HG03575 (cell line): ENCODE measurements at regions not wholly inside any gene's neighbourhood (a gene's known extent, or its start where the extent isn't known, plus 50 kb on each side); places are given as distances from the start of the nearest gene placed in this dataset.

Experiments
- ATAC-seq: cut with Tn5 transposase; IDR thresholded peaks from one replicate; pipeline ENCODE4 v1.9.1; 2021; ENCODE audit not compliant: unreplicated experiment, insufficient number of reproducible peaks, low FRiP score; ENCODE audit errors: extremely low read depth

DNA sequence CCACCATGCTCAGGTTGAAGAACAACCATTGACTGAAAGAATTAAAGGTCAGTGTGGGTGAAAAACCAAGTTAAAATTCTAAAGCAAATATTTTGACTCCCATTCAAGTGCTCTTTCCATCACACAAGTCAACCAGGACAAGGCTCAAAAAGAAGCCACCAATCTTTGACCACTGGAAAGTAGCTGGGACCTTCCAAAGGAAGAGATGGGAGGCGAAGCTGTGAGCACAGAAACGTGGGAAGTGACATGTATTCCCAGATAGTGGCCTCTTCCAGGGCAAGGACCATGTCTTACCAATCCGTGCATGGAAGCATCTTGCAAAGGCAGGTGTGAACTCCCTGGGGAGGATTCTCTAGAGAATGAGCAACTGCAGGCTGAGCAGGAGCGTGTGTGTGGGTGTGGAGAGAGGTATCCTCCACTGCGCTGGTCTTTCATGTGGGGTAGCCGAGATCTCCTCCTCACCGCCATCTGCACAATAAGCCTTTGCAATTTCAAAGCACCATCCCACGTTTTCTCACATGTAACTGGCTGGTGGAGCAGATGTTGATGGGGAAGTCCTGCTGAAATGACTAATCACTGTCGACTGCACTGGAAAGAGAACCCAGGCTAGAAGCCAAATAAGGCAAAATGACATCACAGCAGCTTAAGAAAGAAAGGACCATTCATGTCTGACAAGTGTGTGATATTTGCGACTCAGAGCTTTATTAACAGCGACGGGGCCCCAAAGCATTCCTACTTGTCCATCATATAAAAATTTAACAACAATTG, 189.4 kb upstream of the RREB1 start:
- ATAC-seq = peak; percentile 82

DNA sequence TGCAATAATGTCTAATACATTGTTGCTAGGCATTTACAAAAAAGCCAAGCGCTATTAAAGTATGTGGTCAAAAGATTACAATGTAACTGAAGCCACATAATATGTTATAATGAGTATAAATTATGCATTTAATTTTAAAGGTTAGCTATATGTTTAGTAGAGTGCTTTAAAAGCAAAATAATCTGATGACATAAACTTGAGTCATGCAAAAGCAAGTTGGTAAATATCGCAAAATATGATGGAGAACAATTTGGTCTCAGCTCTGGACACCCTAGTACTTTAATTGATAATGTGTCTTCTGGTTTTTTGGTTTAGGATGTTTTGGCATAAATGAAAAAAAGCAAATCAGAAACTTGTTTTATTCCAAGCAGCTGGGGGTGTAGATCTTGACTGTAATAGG, 188.6 kb upstream of the RREB1 start:
- ATAC-seq = no peak

DNA sequence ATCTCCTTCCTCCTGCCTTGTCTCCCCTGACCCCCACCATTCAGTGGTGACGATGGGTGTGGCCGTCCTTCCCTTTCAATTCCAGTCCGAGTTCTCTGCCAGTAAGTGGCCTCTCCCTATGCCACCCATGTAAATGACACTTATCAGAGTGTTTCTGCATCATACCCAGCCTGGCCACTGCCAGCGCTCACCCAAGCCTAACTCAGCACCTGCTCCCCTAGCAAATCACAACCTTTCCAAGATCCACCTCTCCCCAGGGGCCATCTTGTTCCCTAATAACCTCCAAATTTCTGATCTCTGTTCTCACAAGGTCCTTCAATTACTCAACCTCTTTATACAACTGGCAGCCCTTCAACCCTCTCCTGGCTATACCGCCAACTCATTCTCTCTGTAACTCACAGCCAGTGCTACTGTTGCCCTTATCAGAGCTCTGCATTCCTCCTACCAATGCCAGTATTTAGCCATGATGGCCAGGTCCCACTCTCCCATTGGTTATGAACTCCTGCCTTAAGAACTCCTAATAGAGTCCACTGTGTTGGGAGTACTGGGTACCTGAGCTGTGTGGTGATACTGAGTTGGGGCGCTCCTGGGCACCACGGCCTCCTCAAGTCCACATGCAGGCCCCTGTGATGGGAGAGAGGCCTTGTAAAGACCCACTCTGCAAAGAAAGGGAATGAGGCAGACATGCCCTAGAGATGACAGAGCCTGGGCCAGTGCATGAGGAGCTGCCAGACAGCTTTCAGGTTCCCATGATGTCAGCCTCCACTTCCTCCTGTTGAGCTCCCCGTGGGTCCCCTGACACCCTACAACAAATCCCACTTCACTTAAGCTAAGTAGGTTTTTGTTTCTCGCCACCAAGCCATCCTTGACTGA, 187.4 kb upstream of the RREB1 start:
- ATAC-seq = no peak

DNA sequence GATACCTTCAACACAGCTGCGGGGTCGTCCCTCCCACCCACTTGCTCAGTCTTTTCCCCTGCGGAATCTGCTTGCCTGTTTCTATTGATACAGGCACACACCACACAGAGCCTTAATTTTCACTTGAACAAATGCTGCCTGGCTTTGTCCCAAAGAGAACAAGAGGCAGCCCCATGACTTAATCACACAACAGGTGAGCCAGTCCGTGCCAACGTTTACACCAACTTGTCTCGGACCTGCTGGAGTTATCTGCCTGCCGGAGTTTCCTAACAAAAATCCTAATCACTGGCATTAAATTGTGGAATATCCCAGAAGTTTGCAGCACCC, 186.8 kb upstream of the RREB1 start:
- ATAC-seq = no peak

DNA sequence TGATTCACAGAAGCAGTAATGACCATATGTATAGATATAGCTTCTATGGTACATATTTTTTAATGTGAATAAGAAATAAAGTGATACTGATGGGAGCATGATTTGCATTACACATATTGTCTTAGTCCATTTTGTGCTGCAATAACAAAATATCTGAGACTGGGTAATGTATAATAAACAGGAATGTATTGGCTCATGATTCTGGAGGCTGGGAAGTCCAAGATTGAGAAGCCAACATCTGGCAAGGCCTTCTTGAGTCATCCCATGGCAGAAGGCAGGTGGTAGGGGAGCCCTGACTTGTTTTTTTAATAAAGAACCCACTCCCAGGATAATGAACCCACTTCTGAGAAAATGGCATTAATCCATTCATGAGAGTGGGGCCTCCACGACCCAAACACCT, 185.6 kb upstream of the RREB1 start:
- ATAC-seq = no peak

DNA sequence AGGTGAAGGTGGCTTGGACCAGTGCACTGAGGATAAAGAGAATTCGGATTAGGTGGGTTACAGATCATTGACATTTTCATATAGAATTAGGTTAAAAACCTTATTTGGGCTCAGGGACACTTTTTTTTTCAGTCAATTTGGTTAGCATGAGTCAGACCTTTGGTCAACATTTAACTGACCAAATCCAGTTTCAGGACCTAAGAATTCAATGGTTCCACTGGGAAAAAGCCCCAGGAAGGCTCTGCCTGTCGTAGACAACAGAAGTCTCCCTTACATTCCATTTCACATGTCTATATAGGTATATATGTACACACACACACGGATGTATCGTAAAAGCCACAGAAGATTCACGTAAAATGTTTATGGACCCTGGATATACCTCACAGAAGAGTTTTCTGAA, 184.2 kb upstream of the RREB1 start:
- ATAC-seq = no peak

DNA sequence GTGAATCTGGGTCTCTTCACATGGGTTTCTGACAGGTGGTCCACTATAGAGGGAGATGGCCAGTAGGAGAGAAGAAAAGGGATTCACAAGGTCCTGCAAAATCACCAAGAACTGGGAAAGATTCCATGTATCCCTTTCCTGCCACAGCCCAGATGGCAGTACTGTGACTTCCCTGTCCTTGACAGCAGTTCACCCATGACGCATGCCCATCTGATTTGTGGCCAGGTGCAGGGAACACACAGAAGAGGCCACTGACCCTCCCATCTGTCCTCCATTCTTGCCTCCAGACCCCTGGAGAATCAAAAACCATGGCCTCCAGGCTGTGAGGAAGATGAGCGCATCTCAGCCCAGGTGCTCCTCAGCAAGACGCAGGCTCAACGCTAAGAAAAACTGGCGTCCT, 183.1 kb upstream of the RREB1 start:
- ATAC-seq = no peak

DNA sequence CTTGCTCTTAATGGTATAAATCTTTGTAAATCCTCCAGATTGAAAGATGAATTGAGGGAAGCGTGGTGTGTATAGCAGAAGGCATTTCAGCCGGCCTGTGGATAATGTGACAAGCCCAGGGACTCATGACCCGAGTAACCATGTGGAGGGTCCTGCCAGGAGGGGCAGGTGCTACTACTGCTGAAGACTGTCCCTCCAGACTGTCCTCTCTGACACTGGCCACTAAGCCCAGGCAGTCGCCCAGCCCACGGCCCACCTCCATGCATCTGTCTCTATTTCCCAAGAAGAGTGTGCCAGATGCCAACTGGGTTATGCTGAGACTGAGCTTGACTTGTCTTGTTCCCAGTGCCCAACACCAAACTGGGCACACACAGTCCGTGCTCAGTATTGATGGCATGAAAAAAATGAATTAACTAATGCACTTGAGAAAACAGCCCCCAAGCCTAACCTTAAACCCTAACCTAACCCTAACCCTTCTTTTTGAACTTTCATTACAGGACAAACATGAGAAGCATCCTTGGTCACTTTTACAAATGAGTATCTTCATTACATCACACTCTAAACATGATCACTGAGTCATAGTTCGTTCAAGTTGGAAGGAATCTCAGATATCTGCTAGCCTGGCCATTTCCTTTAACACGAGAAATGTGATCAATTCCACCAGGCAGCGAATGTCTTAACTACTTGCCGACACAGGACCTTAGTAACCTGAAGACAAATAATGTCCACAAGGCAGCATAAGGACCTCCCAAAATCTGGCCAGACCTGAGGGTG, 182.2 kb upstream of the RREB1 start:
- ATAC-seq = no peak

DNA sequence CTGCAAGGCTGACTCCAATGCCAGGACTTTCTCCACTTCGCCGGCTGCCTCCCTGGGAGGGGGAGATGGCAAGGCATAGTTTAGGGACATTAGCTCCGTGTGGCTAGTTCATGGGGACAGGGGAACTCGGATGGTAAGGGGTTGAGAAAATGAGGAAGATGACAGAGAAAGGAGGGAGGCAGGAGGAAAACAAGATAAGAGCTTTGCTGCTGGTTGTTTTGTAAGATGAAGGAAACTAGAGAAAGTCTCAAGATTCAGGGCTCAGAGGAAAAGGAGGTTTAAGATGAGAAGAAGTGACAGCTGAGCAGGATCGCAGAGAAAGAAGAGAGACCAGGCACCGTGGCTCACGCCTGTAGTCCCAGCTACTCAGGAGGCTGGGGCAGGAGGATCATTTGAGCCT, 180.9 kb upstream of the RREB1 start:
- no peak for ATAC-seq

DNA sequence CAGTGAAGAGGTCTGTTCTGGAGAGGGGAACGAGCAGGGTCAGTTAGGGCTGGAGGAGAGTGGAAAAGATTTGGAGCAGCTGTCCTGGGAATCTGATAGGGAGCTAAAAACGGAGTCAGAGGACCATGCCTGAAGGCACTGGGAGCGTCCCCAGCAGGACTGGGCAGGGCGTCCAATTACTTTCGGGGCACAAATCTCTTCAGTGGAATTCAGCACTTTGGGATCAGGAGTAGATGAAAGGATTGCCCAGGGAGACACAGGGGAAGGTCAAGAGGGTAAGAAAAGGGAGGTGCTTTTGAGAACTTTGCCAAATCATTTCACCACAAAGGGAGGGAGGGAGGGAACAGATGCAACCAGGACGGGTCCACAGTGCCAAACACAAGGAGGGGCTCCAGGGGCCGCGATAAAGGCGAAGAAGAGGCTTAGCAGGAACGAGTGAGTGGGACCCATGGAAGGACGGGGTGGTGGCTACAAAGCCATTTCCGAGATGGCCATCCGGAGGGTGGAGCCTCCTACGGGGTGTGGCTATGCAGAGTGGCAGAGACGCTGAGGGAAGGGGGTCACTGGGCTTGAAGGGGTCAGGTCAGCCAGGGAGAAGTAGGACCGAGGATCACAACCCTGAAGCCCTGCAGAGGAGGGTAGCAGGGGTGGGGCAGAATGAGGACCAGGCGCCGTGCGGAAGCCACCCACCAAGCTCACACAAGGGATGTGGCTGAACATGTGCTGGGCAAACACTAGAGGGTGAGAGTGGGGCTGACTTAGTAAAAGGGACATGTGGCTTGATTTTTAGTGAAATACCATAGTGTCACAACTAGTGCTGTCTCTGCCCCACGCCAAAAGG, 180.0 kb upstream of the RREB1 start:
- no peak for ATAC-seq

DNA sequence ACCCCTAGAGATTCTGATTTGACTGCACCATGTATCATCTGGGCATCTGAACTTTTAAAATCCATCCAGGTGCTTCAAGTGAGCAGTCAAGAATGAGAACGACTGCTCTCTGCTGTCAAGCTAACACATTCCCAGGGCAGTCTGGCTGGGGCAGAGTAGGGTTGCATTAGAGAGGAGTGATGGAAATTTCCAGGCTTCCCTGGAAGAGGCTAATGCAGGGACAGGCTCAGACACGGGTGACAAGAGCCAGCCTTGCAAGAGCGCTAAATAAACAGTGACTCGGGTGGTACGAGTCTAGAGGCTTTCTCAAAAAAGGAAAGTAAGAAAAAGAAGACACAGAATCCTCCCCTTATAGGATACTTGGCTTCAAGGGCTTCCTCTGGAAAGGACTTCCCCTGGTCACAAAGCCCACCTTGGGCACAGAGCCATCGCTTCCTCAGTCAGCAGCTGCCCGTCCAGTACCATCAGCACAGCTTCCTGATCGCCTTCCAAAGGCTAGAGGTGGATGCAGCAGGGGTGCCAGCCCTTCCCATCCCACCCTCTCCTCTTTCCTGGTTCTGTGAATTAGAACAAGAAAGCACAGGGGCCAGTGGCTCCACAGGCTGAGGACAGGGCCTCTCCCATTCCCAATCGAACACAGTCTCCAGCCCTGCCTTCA, 177.4 kb upstream of the RREB1 start:
- ATAC-seq = no peak

DNA sequence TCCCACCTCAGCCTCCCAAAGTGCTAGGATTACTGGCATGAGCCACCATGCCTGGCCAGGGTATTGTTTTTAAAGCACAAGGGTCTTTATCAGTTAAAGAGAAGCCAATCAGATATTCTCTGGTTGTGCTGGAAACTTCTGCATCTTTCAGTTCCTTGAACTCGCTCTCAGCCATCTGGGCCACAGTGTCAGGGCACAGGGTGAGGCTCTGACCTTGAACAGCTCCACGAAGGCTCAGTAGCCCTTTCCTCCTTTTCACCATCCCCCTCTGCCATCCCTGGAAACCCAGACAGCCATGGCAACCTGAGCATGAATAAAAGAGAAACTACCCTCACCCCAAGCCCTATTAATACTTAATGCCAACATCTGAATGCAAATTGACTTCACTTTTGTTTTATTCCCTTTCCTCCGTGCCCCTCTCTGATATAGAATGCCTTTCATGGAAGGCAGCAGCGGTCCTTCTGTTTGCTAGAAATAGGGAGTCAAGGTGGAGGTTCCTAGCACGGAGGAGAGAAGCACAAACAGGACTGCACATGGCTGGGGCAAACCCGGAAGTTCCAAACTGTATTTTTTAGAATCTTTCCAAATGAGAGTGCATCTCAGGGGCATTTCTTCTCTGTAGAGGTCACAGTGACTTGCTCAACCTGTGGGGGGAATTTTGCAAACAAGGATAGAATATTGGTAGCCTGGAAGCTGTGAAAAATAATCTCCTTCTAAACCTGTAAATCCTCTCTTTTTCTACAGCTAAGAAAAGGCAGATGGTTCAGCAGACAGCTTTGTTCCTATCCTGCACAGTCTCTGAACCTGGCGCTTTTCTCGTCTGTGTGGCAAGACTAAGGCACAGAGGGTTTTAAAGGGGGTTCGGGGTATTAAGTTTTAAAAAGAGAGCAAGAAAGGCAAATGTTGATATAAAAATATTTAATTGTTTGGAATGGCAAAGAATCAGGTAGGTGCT, 176.4 kb upstream of the RREB1 start:
- ATAC-seq = no peak

DNA sequence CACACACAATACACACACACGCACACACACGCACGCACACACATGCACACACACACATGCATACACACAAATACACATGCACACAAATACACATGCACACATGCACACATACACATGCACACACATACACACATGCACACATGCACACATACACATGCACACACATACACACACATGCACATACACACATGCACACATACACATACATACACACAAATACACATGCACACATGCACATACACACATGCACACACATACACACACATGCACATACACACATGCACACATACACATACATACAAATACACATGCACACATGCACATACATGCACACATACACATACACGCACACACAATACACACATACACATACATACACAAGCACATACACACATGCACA, 175.4 kb upstream of the RREB1 start:
- ATAC-seq = no peak

DNA sequence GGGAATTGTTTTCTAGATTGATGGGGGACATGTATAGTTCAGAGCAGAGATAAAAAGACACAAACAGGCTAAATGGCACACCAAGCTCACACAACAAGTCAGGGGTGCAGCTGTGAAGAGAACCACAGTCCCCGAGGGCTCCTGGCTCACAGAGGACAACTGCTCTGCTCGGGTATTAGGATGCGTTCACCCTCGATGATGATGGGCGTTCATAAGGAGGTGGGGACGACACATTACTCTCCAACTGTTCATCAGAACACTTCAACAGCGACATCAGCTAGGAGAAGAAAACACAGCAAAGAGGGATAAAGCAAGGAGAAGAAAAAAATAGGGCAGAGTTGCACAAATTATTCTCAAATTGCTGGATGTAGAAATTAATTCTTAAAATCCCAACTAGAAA, 174.8 kb upstream of the RREB1 start:
- no peak for ATAC-seq

DNA sequence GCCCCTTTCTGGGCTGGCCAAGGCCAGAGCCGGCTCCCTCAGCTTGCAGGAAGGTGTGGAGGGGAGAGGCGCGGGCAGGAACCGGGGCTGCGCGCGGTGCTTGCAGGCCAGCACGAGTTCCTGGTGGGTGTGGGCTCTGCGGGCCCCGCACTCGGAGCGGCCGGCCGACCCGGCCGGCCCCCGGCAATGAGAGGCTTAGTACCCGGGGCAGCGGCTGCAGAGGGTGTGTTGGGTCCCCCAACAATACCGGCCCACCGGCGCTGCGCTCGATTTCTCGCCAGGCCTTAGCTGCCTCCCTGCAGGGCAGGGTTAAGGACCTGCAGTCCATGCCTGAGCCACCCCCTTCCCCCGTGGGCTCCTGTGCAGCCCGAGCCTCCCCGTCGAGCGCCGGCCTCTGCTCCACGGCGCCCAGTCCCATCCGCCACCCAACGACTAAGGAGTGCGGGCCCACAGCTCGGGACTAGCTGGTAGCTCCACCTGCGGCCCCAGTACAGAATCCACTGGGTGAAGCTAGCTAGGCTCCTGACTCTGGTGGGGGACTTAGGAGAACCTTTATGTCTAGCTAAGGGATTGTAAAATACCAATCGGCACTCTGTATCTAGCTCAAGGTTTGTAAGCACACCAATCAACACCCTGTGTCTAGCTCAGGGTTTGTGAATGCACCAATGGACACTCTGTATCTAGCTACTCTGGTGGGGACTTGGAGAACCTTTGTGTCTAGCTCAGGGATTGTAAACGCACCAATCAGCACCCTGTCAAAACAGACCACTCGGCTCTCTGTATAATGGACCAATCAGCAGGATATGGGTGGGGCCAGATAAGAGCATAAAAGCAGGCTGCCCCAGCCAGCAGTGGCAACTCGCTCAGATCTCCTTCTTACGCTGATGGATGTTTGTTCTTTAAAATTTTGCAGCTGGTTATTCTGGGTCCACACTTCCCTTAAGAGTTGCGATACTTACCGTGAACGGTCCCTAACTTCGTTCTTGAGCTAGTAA, 167.4 kb upstream of the RREB1 start:
- ATAC-seq = no peak

DNA sequence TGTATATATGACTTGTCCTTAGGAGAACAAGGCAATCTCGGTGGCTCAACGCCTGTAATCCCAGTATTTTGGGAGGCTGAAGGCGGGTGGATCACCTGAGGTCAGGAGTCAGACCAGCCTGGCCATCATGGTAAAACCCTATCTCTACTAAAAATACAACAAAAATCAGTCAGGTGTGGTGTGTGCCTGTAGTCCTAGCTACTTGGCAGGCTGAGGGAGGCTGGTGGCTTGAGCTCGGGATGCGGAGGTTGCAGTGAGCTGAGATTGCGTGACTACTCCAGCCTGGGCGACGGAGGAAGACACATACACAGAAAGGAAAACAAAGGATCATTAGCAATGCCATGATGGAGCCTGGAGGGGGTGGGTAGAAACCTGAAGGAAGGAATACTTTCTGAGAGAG, 166.6 kb upstream of the RREB1 start:
- ATAC-seq = no peak
